GM18498 (cell line): ENCODE measurements at regions not wholly inside any gene's neighbourhood (a gene's known extent, or its start where the extent isn't known, plus 50 kb on each side); places are given as distances from the start of the nearest gene placed in this dataset.
"Not testable (repeated sequence)": the region's sequence is repeated elsewhere in the genome, so short reads cannot be mapped to it uniquely, and the experiment has no call there.

ENCODE experiments used
- ATAC-seq: cut with Tn5 transposase; IDR thresholded peaks from one replicate; pipeline ENCODE4 v1.9.1; 2021; ENCODE audit warnings: mild to moderate bottlenecking, moderate library complexity; ENCODE audit not compliant: unreplicated experiment

DNA sequence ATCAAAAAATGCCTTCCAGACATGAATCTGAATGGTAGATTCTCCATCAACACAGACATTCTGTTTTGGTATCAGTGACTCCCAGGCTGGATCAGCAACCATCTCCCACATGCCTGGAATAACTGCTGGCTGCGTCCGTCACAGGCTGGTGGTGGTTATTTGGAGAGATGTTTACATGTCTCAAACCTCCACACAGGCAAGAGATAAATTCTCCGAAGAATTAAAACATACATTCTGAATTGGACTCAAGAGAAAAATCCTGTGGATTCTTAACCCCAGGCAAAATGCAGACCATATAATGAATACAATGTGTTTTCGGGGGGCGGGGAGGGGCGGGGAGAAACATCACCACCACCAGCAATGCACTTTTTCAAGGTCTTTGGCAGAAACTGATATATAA is 108.2 kb downstream of the THBS2 start:
- ATAC-seq, result no peak

- ATAC-seq, result no peak
These were observed 109.3 kb downstream of the THBS2 start for GRCh38 chr6:169144356-169144755.

- no peak for ATAC-seq
These were observed 111.2 kb downstream of the THBS2 start for GRCh38 chr6:169142538-169142844.

GRCh38 chr6:169141671-169142537 is 111.7 kb downstream of the THBS2 start:
- no peak for ATAC-seq

DNA sequence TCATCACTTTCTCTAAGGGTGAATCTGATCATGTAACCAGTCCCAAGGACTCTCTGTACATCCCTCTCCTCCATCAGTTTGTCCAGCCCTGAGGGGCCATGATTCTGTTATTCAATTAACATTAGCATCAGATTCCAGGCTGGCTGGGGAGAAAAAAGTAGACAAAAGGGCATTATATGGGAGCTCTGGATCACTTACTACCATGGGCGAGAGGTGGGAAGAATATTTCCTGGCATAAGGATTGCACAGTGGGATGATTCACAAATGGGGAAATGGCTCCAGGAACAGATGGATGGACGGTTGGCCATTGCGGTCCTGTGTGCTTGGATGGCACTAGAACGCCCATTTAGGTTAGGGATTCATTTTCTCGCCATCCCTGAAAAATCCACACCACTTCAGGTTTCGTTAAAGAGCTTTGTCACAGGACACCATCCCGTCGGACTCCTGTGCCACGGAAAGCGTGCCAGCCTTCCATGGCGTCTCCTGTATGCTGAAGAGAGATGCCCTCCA is 112.6 kb downstream of the THBS2 start:
- no peak for ATAC-seq

DNA sequence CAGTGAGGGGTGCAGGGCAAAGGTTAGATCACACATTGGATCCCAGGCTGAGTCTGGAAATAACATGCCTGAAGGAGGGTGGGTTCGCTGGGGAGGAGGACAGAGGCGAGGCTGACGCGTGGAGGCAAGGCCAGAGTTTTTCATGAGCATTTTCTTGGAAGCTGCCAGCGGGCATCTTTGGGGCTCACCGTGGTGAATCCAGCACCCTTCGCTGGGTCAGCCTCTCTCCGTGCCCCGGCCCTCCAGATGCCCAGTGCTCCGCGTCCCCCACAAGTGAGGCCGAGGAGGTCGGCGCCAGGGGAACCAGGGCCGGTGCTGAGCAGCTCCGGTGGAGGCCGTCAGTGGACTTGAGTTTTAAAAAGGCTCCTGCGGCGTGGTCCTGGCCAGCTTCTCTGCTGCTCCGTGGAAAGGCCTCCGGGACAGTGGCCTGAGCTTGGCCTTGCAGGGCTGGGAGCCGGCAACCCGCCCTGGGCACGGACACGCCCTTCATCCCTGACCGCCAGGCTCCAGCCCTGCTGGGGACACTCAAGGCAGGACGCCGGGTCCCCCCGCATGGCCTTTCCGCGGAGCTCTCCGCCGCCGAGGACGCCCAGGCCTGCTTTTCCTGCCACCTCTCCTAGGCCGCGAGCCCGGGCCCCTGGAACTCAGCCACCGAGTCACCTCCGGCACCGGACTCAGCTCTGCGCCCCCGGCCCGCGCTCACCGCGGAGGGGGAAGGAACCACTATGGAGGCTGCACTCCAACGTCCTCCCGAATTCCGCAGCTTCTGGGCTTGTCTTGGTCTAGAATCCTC is 114.3 kb downstream of the THBS2 start:
- ATAC-seq, result no peak

GRCh38 chr6:169132352-169132940 is 121.2 kb downstream of the THBS2 start:
- no peak for ATAC-seq

GRCh38 chr6:169131390-169131789 is 122.3 kb downstream of the THBS2 start:
- no peak for ATAC-seq

GRCh38 chr6:169130113-169130512 is 123.5 kb downstream of the THBS2 start:
- no peak for ATAC-seq

GRCh38 chr6:169121013-169121412 is 132.6 kb downstream of the THBS2 start:
- ATAC-seq, result no peak

- ATAC-seq, result no peak
These were observed 134.0 kb downstream of the THBS2 start for GRCh38 chr6:169119669-169120068.

- ATAC-seq, result no peak
These were observed 135.3 kb downstream of the THBS2 start for GRCh38 chr6:169118346-169118830.

- ATAC-seq, result no peak
These were observed 136.0 kb downstream of the THBS2 start for GRCh38 chr6:169117663-169118062.

DNA sequence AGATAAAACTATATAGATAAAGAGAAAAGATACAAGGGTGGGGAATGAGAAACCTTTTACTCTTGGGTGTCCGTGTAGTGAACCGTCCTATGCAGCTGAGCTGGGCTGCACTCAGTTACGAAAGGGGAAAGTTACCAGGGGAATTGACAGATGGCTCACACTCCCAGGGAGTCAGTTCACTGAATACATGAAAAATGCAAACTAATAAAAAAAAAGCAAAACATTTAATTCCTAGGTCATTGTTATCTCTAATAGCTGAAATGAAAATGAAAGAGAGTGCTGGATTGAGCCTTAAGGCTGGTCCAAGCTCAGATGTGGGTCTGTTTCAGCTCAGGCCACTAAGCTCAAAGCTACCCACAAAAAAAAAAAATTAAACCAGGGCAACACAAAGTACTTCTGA is 138.0 kb downstream of the THBS2 start:
- peak; percentile 48 for ATAC-seq

- not testable (repeated sequence) for ATAC-seq
These were observed 139.0 kb downstream of the THBS2 start for GRCh38 chr6:169114632-169115031.

GRCh38 chr6:169112483-169113320 is 140.9 kb downstream of the THBS2 start:
- ATAC-seq, result peak; percentile 87

DNA sequence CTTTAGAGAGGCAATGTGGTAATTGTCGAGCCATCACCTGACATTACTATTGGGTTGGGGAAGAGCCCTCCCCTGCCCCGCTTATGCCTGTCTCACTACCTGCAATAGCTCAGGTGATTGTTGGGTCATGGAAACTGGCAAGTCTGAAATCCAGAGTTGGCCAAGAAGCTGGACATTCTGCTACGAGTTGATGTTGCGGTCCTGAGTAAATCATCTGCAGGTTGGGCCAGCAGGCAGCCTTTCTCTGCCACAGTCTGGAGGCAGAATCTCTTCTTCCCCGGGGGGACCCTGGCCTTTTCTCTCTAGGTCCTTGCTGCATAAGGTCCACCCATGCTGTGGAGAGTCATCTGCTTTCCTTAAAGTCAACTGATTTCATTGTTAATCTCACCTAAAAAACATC is 142.4 kb downstream of the THBS2 start:
- no peak for ATAC-seq

DNA sequence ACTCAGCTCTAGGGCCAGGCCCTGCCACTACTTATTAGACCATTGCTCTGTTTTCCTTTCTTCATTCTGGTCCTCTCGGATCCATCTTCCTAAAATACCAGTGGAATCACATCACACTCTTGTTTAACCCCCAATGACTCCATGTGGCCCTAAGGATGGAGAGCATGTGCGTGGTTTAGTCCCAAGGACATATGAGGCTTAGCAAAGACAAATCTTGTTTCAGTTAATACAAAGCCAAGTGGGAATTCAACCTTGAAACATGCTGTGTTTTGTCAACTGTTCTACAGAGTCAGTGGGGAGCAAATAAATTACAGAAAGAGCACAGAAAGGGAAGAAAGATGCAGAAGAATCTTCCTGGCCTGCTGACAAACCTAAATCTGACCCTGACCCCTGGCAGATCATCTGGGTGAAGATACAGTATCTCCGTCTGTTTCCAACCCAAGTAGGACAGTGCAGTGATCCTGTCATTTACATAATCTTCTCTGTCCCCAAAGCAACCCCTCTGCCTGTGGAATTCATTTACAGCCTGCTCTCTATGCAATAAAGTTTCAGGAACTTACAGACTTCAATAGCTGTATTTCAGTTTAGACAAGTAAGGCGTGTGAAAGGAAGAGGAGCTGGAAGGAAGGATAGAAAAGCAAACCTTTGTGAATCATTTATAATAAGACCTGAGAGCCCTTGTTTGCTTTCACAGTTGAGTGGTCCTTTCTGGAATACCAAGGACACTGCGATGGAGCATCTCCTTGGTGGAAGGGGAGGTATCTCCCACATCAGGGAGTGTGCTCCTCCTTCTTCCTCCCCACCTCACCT is 144.0 kb downstream of the THBS2 start:
- ATAC-seq, result no peak

- no peak for ATAC-seq
These were observed 144.9 kb downstream of the THBS2 start for GRCh38 chr6:169108753-169109152.

DNA sequence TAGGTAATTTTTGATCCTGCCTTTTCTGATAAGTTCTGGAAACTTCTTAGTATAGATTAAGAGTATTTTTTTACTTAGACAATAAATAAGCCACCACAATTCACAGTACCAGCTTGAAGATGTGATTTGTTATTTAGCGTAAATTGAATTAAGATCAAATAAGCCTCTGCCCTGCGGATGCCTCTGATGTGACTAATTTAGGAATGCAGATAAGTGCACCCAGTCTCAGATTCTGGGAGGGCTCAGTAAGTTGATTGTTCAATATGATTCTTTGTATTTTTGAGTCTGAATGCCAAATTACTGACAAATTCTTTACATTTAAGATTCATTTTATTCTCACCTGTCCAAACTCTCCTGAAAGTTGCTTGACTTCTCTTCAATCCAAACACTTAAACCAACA is 147.5 kb downstream of the THBS2 start:
- no peak for ATAC-seq
